K562 (cell line): ENCODE measurements at regions not wholly inside any gene's neighbourhood (a gene's known extent, or its start where the extent isn't known, plus 50 kb on each side); places are given as distances from the start of the nearest gene placed in this dataset.

Experiments used
- CHCHD3 ChIP-seq: fragments of 250-450 bp; sonication (Bioruptor Pico); IDR thresholded peaks from 2 replicates; pipeline ENCODE4 v2.1.2; 2022; ENCODE audit warnings: mild to moderate bottlenecking
- KLF10 ChIP-seq: fragments of 250-450 bp; sonication (Bioruptor Pico); IDR thresholded peaks from 2 replicates; pipeline ENCODE4 v1.6.1; 2021; ENCODE audit warnings: matching md5 sums
- MCM7 ChIP-seq, 2 experiments: fragments of 450-650 bp; IDR thresholded peaks; 2 replicates each; pipeline ENCODE4 v1.6.1; 2016 to 2018
- MYC ChIP-seq, 2 experiments: fragments of 250-450 bp in 1 of 2; sonication (Bioruptor Pico) in 1 of 2; IDR thresholded peaks; 2 replicates each; pipeline versions ENCODE4 v1.5.1 to v1.6.1; 2012 to 2021; ENCODE audit warnings: low read depth in 2 of 2, borderline replicate concordance in 1 of 2, improper control_type of control experiment in 1 of 2, low read length in 1 of 2, mild to moderate bottlenecking in 1 of 2, moderate library complexity in 1 of 2
- NCOA6 ChIP-seq: fragments of 450-650 bp; IDR thresholded peaks from 2 replicates; pipeline ENCODE4 v1.6.1; 2017; ENCODE audit warnings: mild to moderate bottlenecking
- PPARD ChIP-seq: fragments of 250-450 bp; sonication (Bioruptor Pico); IDR thresholded peaks from 2 replicates; pipeline ENCODE4 v1.8.0; 2022; ENCODE audit warnings: inconsistent platforms, mild to moderate bottlenecking, moderate library complexity
- REST ChIP-seq, 2 experiments: fragments of 450-650 bp; formaldehyde crosslinking in 1 of 2; IDR thresholded peaks; 2 replicates each; pipeline versions ENCODE4 v1.4.0 to v1.6.1; 2014 to 2020; ENCODE audit warnings: mild to moderate bottlenecking in 2 of 2, borderline replicate concordance in 1 of 2, low read depth in 1 of 2
- RFX7 ChIP-seq: fragments of 250-450 bp; sonication (Bioruptor Pico); IDR thresholded peaks from 2 replicates; pipeline ENCODE4 v1.5.1; 2021; ENCODE audit warnings: mild to moderate bottlenecking
- SETDB1 ChIP-seq: IDR thresholded peaks from one replicate; pipeline ENCODE4 v1.6.1; 2012; ENCODE audit warnings: low read length, control low read depth, inconsistent platforms
- SRF ChIP-seq, 2 experiments: fragments of 250-450, 450-650 bp in 1 of 2; sonication (Bioruptor Pico) in 1 of 2; sonication (generic) in 1 of 2; formaldehyde crosslinking; IDR thresholded peaks; 2 replicates each; pipeline versions ENCODE4 v1.5.0 to v1.5.1; 2020 to 2022; ENCODE audit warnings: mild to moderate bottlenecking in 1 of 2, missing genetic modification reagents in 1 of 2
- TRIM28 ChIP-seq: fragments of 450-650 bp; IDR thresholded peaks from 2 replicates; pipeline ENCODE4 v1.6.1; 2017
- ZC3H8 ChIP-seq: fragments of 450-650 bp; IDR thresholded peaks from 2 replicates; pipeline ENCODE4 v1.6.1; 2017
- ZNF668 ChIP-seq: fragments of 250-450 bp; sonication (Bioruptor Pico); IDR thresholded peaks from 2 replicates; pipeline ENCODE4 v1.8.0; 2022; ENCODE audit warnings: mild to moderate bottlenecking, inconsistent platforms
- ZNF766 ChIP-seq: fragments of 200-800 bp; sonication (Bioruptor generic); conservative IDR thresholded peaks from 2 replicates; pipeline ENCODE4 v1.6.1; 2016; ENCODE audit warnings: missing genetic modification characterization, missing compliant biosample characterization
- TF ChIP-seq, protein P1 (sequence below): fragments of 250-450 bp; sonication (Bioruptor Pico); IDR thresholded peaks from 2 replicates; pipeline ENCODE4 v1.8.0; 2021; ENCODE audit warnings: mild to moderate bottlenecking, moderate library complexity
- TF ChIP-seq, protein P2 (sequence below), 2 experiments: IDR thresholded peaks in 1 of 2; conservative IDR thresholded peaks in 1 of 2; 2 replicates each; pipeline ENCODE4 v1.6.1; 2016; ENCODE audit warnings: low read depth in 2 of 2, mild to moderate bottlenecking in 1 of 2, missing compliant biosample characterization in 1 of 2, missing genetic modification characterization in 1 of 2, moderate library complexity in 1 of 2

DNA sequence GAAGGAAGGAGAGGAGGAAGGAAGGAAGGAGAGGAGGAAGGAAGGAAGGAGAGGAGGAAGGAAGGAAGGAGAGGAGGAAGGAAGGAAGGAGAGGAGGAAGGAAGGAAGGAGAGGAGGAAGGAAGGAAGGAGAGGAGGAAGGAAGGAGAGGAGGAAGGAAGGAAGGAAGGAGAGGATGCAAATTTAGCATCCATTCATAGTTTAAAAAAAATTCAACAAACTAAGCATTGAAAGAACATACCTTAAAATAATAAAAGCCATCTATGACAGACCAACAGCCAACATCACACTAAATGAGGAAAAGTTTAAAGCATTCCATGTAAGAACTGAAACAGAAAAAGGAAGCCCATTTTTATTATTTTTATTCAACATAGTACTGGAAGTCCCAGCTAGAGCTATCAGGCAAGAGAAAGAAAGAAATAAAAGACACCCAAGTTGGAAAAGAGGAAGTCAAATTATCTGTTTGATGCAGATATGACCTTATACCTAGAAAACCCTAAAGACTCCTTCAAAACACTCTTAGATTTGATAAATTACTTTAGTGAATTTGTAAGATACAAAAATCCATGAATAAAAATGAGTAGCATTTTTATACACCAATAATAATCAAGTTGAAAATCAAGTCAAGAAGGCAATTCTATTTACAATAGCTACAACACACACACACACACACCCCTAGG, 52.2 kb upstream of the FXR1 start (continued):
- no peak for TF ChIP-seq REST (IDR thresholded peaks at IDR 0.05; ENCODE audit: borderline replicate concordance)
- TF ChIP-seq REST (CRISPR knock-in tag; IDR thresholded peaks at IDR 0.05; ENCODE audit: low read depth), result no peak
- TF ChIP-seq SETDB1, result no peak
- TF ChIP-seq ZNF766 (CRISPR knock-in tag), result no peak
- no peak for TF ChIP-seq KLF10 (CRISPR knock-in tag)
- TF ChIP-seq ZC3H8, result no peak
- no peak for TF ChIP-seq NCOA6
- TF ChIP-seq SRF (CRISPR knock-in tag; IDR thresholded peaks at IDR 0.05), result no peak
- TF ChIP-seq CHCHD3 (CRISPR knock-in tag), result no peak
- TF ChIP-seq TRIM28, result no peak
- no peak for TF ChIP-seq RFX7 (CRISPR knock-in tag)
- TF ChIP-seq MCM7 (IDR thresholded peaks at IDR 0.05), result no peak
- no peak for TF ChIP-seq PPARD (CRISPR knock-in tag)
- TF ChIP-seq MYC (IDR thresholded peaks at IDR 0.05; ENCODE audit: low read depth, low read length), result no peak
- TF ChIP-seq MYC (CRISPR knock-in tag; IDR thresholded peaks at IDR 0.05; ENCODE audit: borderline replicate concordance, low read depth), result no peak
- no peak for TF ChIP-seq ZNF668 (CRISPR knock-in tag)
- TF ChIP-seq, protein P1, sequence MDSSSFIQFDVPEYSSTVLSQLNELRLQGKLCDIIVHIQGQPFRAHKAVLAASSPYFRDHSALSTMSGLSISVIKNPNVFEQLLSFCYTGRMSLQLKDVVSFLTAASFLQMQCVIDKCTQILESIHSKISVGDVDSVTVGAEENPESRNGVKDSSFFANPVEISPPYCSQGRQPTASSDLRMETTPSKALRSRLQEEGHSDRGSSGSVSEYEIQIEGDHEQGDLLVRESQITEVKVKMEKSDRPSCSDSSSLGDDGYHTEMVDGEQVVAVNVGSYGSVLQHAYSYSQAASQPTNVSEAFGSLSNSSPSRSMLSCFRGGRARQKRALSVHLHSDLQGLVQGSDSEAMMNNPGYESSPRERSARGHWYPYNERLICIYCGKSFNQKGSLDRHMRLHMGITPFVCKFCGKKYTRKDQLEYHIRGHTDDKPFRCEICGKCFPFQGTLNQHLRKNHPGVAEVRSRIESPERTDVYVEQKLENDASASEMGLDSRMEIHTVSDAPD (CRISPR knock-in tag), result no peak
- TF ChIP-seq, protein P2, sequence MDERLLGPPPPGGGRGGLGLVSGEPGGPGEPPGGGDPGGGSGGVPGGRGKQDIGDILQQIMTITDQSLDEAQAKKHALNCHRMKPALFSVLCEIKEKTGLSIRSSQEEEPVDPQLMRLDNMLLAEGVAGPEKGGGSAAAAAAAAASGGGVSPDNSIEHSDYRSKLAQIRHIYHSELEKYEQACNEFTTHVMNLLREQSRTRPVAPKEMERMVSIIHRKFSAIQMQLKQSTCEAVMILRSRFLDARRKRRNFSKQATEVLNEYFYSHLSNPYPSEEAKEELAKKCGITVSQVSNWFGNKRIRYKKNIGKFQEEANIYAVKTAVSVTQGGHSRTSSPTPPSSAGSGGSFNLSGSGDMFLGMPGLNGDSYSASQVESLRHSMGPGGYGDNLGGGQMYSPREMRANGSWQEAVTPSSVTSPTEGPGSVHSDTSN (CRISPR knock-in tag; IDR thresholded peaks at IDR 0.05; ENCODE audit: low read depth), result no peak
- TF ChIP-seq, protein P2 (tag; conservative IDR thresholded peaks at IDR 0.05; ENCODE audit: low read depth), result peak; percentile 86
